ENCODE measurements at regions not wholly inside any gene's neighbourhood (a gene's known extent, or its start where the extent isn't known, plus 50 kb on each side); places are given as distances from the start of the nearest gene placed in this dataset.

GRCh38 chr12:58592475-58593207, 327.7 kb downstream of the LRIG3 start:
- TF ChIP-seq, protein P1, sequence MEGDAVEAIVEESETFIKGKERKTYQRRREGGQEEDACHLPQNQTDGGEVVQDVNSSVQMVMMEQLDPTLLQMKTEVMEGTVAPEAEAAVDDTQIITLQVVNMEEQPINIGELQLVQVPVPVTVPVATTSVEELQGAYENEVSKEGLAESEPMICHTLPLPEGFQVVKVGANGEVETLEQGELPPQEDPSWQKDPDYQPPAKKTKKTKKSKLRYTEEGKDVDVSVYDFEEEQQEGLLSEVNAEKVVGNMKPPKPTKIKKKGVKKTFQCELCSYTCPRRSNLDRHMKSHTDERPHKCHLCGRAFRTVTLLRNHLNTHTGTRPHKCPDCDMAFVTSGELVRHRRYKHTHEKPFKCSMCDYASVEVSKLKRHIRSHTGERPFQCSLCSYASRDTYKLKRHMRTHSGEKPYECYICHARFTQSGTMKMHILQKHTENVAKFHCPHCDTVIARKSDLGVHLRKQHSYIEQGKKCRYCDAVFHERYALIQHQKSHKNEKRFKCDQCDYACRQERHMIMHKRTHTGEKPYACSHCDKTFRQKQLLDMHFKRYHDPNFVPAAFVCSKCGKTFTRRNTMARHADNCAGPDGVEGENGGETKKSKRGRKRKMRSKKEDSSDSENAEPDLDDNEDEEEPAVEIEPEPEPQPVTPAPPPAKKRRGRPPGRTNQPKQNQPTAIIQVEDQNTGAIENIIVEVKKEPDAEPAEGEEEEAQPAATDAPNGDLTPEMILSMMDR (conservative IDR thresholded peaks at IDR 0.05; ENCODE audit: low read depth) = no peak
- POLR2A ChIA-PET (ENCODE audit: low non-redundant PET) = no interaction called here
- CTCF ChIA-PET = interaction anchor here (0.9 kb wide), 1 partner anchor 195 kb away, joined by 4 read pairs; no protein-coding TSS in a partner anchor
- no peak for DNase-seq (ENCODE audit: low spot score)
- H3K27ac ChIP-seq = no peak overlapping the region

GRCh38 chr12:58593557-58594304, 326.6 kb downstream of the LRIG3 start:
- ChIA-PET POLR2A (ENCODE audit: low non-redundant PET) (no interaction called here), CTCF (no interaction called here)
- no peak overlapping the region for H3K27ac ChIP-seq
- DNase-seq (ENCODE audit: low spot score) = no peak
- TF ChIP-seq, protein P1 (conservative IDR thresholded peaks at IDR 0.05; ENCODE audit: low read depth) = no peak

DNA sequence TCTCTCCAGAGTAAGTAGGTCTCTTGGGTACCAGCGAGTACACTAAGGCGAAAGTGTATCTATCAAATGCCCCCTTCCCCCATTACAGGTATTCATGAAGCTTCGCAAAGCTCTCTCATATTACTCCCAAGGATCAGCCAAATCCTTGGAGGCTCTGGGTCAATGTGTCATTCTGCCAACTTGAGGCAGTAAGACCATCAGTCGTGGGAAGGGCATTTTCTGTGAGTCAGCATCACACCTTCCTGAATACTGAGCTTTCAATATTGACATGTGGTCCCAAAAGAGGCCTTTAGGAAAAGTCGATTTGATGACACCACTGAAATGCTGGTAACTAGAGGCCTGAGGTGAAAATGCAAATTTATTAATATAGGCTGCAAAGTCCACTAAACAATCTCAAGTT, 323.9 kb downstream of the LRIG3 start:
- POLR2A ChIA-PET (ENCODE audit: low non-redundant PET) = no interaction called here
- CTCF ChIA-PET = no interaction called here
- no peak overlapping the region for H3K27ac ChIP-seq
- no peak for DNase-seq (ENCODE audit: low spot score)
- TF ChIP-seq, protein P1 (conservative IDR thresholded peaks at IDR 0.05; ENCODE audit: low read depth) = no peak

GRCh38 chr12:58601529-58601928, 318.8 kb downstream of the LRIG3 start:
- CTCF ChIA-PET = no interaction called here
- DNase-seq (ENCODE audit: low spot score) = no peak
- TF ChIP-seq, protein P1 (conservative IDR thresholded peaks at IDR 0.05; ENCODE audit: low read depth) = no peak
- POLR2A ChIA-PET (ENCODE audit: low non-redundant PET) = no interaction called here
- H3K27ac ChIP-seq = no peak overlapping the region

GRCh38 chr12:58602179-58602578, 318.1 kb downstream of the LRIG3 start:
- no peak overlapping the region for H3K27ac ChIP-seq
- ChIA-PET CTCF (no interaction called here), POLR2A (ENCODE audit: low non-redundant PET) (no interaction called here)
- TF ChIP-seq, protein P1 (conservative IDR thresholded peaks at IDR 0.05; ENCODE audit: low read depth) = no peak
- DNase-seq (ENCODE audit: low spot score) = no peak

- H3K27ac ChIP-seq = no peak overlapping the region
- ChIA-PET CTCF (no interaction called here), POLR2A (ENCODE audit: low non-redundant PET) (no interaction called here)
- DNase-seq (ENCODE audit: low spot score) = no peak
- TF ChIP-seq, protein P1 (conservative IDR thresholded peaks at IDR 0.05; ENCODE audit: low read depth) = no peak
These were observed 317.6 kb downstream of the LRIG3 start for GRCh38 chr12:58602736-58603135.

Measured in RWPE1 (cell line).